ENCODE measurements at regions not wholly inside any gene's neighbourhood (a gene's known extent, or its start where the extent isn't known, plus 50 kb on each side); places are given as distances from the start of the nearest gene placed in this dataset.
"Not testable (repeated sequence)": the region's sequence is repeated elsewhere in the genome, so short reads cannot be mapped to it uniquely, and the experiment has no call there.

DNA sequence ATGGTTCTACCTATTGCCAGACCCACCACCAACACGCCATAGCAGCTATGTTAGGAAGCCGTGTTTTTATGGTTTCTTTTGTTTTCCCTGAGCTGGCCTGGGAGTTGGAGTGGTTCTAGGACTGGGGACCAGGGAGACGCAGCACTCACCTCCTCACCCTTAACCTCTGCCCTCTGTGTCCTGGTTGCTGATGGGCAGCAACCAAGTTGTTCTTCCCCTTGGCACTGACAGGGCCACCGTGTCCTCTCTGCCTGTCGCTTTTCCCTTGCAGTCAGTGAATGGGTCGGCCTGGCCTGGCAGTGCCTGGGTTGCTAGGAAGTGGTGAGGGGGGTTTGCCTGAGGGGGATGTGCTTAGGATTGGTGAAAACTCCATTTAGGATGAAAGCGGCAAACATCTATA is 197.1 kb upstream of the GATA6 start:
- ChIA-PET POLR2A (no interaction called here), CTCF (no interaction called here)
- in situ Hi-C loops (cut with MboI), result no loop called here

DNA sequence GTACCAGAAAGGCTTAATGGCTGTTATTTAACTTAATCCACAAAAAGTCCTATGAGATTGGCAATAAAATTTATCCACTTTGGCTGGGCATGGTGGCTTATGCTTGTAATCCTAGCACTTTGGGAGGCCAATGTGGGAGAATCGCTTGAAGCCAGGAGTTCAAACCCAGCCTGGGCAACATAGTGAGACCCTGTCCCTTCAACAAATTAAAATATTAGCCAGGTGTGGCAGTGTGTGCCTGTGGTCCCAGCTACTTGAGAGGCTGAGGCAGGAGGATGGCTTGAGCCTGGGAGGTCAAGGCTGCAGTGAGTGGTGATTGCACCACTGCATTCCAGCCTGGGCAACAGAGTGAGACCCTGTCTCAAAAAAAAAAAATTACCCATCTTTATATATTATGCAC is 193.4 kb upstream of the GATA6 start:
- DNase-seq (ENCODE audit: low read depth, low spot score); in situ Hi-C loops (cut with MboI); FAIRE-seq: not testable (repeated sequence)

More for the DNA sequence above, 197.1 kb upstream of the GATA6 start:
- Histone ChIP-seq H3K79me2 (ENCODE audit: control insufficient read depth, insufficient read depth, low read length) (no peaks in the 10 kb centered on the region), H3K9me3 (replicated peaks; ENCODE audit: control insufficient read depth, insufficient read depth, low read length) (no peaks in the 10 kb centered on the region), H3K4me1 (ENCODE audit: control insufficient read depth, insufficient read depth, low read length) (no peaks in the 10 kb centered on the region), H3K27ac (ENCODE audit: control insufficient read depth, insufficient read depth) (no peak overlapping the region), H2AFZ (ENCODE audit: control insufficient read depth, low read depth, low read length) (no peak overlapping the region), H3K27me3 (replicated peaks in 1 of 2; ENCODE audit: control insufficient read depth in 2 of 2, insufficient read depth in 2 of 2, low read length in 1 of 2) (no peaks in the 10 kb centered on the region), H3K9ac (ENCODE audit: control insufficient read depth, insufficient read depth, low read length) (no peak overlapping the region), H4K20me1 (ENCODE audit: control insufficient read depth, insufficient read depth) (no peaks in the 10 kb centered on the region), H3K4me3 (no peak overlapping the region), H3K4me2 (ENCODE audit: control insufficient read depth, insufficient read depth) (no peak overlapping the region), H3K36me3 (ENCODE audit: control insufficient read depth in 2 of 2, insufficient read depth in 2 of 2, low read length in 1 of 2) (no peaks in the 10 kb centered on the region)
- RAD21 ChIA-PET (ENCODE audit: unreplicated experiment), result no interaction called here
- BruUV-seq (replicated peaks), result no TSS peak
- 20% methylated on average over 7 of the region's 7 CpGs for WGBS (ENCODE audit: insufficient coverage, insufficient replicate concordance, low lambda C conversion rate, missing lambda C conversion rate)
- intact Hi-C loops (cut with micrococcal nuclease; ENCODE audit: unreplicated experiment), result no loop called here
- TF ChIP-seq, protein P1, sequence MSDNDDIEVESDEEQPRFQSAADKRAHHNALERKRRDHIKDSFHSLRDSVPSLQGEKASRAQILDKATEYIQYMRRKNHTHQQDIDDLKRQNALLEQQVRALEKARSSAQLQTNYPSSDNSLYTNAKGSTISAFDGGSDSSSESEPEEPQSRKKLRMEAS (IDR thresholded peaks at IDR 0.05; ENCODE audit: low read depth, low read length), result no peak
- no peak for TF ChIP-seq NFIC (IDR thresholded peaks at IDR 0.05; ENCODE audit: low read depth, low read length)
- DNase-seq (ENCODE audit: low read depth, low spot score) (no peak), ATAC-seq (no peak), FAIRE-seq (no peak)
- SMC1A ChIA-PET (ENCODE audit: uncharacterized antibody, unreplicated experiment), result no interaction called here

More for the DNA sequence above, 193.4 kb upstream of the GATA6 start:
- H3K4me1 ChIP-seq (ENCODE audit: control insufficient read depth, insufficient read depth, low read length); H3K79me2 ChIP-seq (ENCODE audit: control insufficient read depth, insufficient read depth, low read length); intact Hi-C loops (cut with micrococcal nuclease; ENCODE audit: unreplicated experiment); CTCF ChIA-PET; H3K9ac ChIP-seq (ENCODE audit: control insufficient read depth, insufficient read depth, low read length); H4K20me1 ChIP-seq (ENCODE audit: control insufficient read depth, insufficient read depth); H2AFZ ChIP-seq (ENCODE audit: control insufficient read depth, low read depth, low read length); H3K4me2 ChIP-seq (ENCODE audit: control insufficient read depth, insufficient read depth); RAD21 ChIA-PET (ENCODE audit: unreplicated experiment); ATAC-seq; H3K27me3 ChIP-seq (replicated peaks in 1 of 2; ENCODE audit: control insufficient read depth in 2 of 2, insufficient read depth in 2 of 2, low read length in 1 of 2); H3K4me3 ChIP-seq; POLR2A ChIA-PET; SMC1A ChIA-PET (ENCODE audit: uncharacterized antibody, unreplicated experiment); H3K9me3 ChIP-seq (replicated peaks; ENCODE audit: control insufficient read depth, insufficient read depth, low read length); BruUV-seq (replicated peaks); H3K36me3 ChIP-seq (ENCODE audit: control insufficient read depth in 2 of 2, insufficient read depth in 2 of 2, low read length in 1 of 2); H3K27ac ChIP-seq (ENCODE audit: control insufficient read depth, insufficient read depth): not testable (repeated sequence)
- WGBS (ENCODE audit: insufficient coverage, insufficient replicate concordance, low lambda C conversion rate, missing lambda C conversion rate), result 6% methylated on average over 1 of the region's 1 CpG
